ENCODE measurements at regions not wholly inside any gene's neighbourhood (a gene's known extent, or its start where the extent isn't known, plus 50 kb on each side); places are given as distances from the start of the nearest gene placed in this dataset.

DNA sequence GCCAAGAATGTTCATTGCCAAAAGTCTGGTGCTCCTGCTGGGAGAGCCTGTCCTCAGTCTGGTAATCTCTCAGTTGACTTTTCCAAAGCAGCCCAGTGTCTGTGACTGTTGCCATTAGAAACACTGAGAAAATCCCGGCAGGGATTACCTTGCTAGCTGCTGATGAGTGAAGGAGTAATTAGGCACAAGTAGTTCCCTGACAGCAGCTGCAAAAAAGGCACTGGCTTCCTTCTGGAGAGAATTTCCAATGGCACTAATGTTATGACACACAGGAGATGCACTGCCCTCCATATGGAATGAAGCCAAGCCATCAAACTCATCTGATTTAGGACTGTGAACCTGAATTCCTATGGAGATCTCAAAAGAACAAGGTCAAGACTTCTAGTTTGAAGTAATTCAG, 1321.2 kb upstream of the SEL1L start:
- H3K9ac ChIP-seq (ENCODE audit: low read length), result no peak overlapping the region
- no peak overlapping the region for H2AFZ ChIP-seq (ENCODE audit: low read length)
- no peak overlapping the region for H3K4me2 ChIP-seq (ENCODE audit: low read depth, low read length, poor library complexity, severe bottlenecking)
- H3K27me3 ChIP-seq (ENCODE audit: low read length), result no peaks in the 10 kb centered on the region
- no peaks in the 10 kb centered on the region for H3K36me3 ChIP-seq (ENCODE audit: insufficient read depth, low read length)
- H3K79me2 ChIP-seq (ENCODE audit: low read length), result no peaks in the 10 kb centered on the region
- no peak overlapping the region for H3K4me3 ChIP-seq (ENCODE audit: low read length)
- no peaks in the 10 kb centered on the region for H3K9me2 ChIP-seq (replicated peaks; ENCODE audit: insufficient read depth, low read length)
- H4K20me1 ChIP-seq (ENCODE audit: insufficient read depth, low read depth, low read length), result no peaks in the 10 kb centered on the region
- H3K9me3 ChIP-seq (ENCODE audit: low read length), result no peaks in the 10 kb centered on the region
- no peaks in the 10 kb centered on the region for H3K4me1 ChIP-seq (ENCODE audit: low read length)
- no peak overlapping the region for H3K27ac ChIP-seq (ENCODE audit: low read length)
- no peak for DNase-seq

DNA sequence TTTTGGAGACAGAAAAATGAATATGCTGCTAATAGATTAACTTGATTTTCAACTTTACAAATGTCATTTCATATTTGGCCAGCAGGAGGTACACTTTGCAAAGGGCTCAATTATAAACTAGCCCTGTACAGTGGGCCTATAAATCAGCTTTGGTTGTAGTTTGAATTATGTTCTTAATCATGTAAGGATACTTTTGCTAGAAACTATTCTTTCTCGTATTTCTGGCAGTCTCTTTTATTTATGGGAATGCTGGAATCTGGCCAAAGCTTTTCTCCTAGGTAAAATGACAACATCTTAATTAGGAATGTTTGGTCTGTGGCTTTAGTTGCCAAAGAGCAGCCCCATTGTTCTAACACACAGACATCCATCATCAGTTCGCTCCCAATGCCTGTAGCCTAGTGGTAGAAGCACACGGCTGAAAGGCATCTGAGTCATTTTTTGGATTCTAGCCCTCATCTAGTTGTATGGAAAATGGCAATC, 1322.3 kb upstream of the SEL1L start:
- no peaks in the 10 kb centered on the region for H3K9me3 ChIP-seq (ENCODE audit: low read length)
- H3K4me1 ChIP-seq (ENCODE audit: low read length), result no peaks in the 10 kb centered on the region
- no peak overlapping the region for H3K4me3 ChIP-seq (ENCODE audit: low read length)
- no peak overlapping the region for H3K4me2 ChIP-seq (ENCODE audit: low read depth, low read length, poor library complexity, severe bottlenecking)
- no peak overlapping the region for H3K27ac ChIP-seq (ENCODE audit: low read length)
- no peaks in the 10 kb centered on the region for H3K36me3 ChIP-seq (ENCODE audit: insufficient read depth, low read length)
- peak; percentile 84 for DNase-seq
- H3K9ac ChIP-seq (ENCODE audit: low read length), result no peak overlapping the region
- H2AFZ ChIP-seq (ENCODE audit: low read length), result no peak overlapping the region
- no peaks in the 10 kb centered on the region for H3K27me3 ChIP-seq (ENCODE audit: low read length)
- no peaks in the 10 kb centered on the region for H3K9me2 ChIP-seq (replicated peaks; ENCODE audit: insufficient read depth, low read length)
- H4K20me1 ChIP-seq (ENCODE audit: insufficient read depth, low read depth, low read length), result no peaks in the 10 kb centered on the region
- no peaks in the 10 kb centered on the region for H3K79me2 ChIP-seq (ENCODE audit: low read length)

DNA sequence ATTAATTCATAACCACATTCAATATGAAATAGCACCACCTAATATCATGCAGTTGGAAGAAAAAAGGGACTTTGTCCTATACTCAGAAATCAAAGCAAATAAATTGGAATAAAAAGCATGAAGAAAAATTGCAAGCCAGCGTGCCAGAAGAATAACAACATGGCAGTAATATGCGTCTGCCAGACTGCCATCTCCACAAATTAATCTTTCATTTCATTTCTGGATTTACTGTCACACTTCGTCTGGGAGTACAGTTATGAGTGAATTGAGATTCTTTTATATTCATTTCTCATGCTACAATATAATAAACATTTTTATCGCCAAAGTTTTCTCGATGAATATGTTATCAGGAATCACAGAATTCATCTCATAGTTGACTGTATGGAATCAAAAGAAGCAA, 1327.7 kb upstream of the SEL1L start:
- Histone ChIP-seq H3K27ac (ENCODE audit: low read length) (no peak overlapping the region), H2AFZ (ENCODE audit: low read length) (no peak overlapping the region), H3K27me3 (ENCODE audit: low read length) (no peaks in the 10 kb centered on the region), H3K9ac (ENCODE audit: low read length) (no peak overlapping the region), H3K79me2 (ENCODE audit: low read length) (no peaks in the 10 kb centered on the region), H3K9me3 (ENCODE audit: low read length) (no peaks in the 10 kb centered on the region), H3K4me1 (ENCODE audit: low read length) (no peaks in the 10 kb centered on the region), H3K9me2 (replicated peaks; ENCODE audit: insufficient read depth, low read length) (no peaks in the 10 kb centered on the region), H4K20me1 (ENCODE audit: insufficient read depth, low read depth, low read length) (no peaks in the 10 kb centered on the region), H3K36me3 (ENCODE audit: insufficient read depth, low read length) (no peaks in the 10 kb centered on the region), H3K4me3 (ENCODE audit: low read length) (no peak overlapping the region), H3K4me2 (ENCODE audit: low read depth, low read length, poor library complexity, severe bottlenecking) (no peak overlapping the region)
- no peak for DNase-seq

DNA sequence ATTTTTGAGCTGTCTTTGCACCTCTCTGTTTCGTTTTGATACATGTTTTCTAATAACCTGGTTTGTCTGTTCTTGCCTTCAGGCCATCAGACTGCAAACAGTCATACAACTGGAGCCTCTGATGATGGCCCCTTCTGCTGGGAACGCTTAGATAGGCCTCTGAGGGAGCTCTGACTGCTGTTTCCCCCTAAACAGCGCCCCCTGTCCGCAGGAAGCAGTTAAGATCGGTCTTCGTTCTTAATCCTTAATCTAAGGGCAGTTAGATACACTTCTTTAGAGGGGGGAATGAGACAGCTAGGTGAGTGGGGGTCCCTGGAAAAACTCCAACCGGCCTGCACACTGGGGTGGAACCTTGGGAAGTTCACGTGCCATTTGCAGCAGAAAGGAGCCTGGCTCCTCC, 1338.8 kb upstream of the SEL1L start:
- Histone ChIP-seq H3K36me3 (ENCODE audit: insufficient read depth, low read length) (no peaks in the 10 kb centered on the region), H2AFZ (ENCODE audit: low read length) (no peak overlapping the region), H4K20me1 (ENCODE audit: insufficient read depth, low read depth, low read length) (no peaks in the 10 kb centered on the region), H3K79me2 (ENCODE audit: low read length) (no peaks in the 10 kb centered on the region), H3K9ac (ENCODE audit: low read length) (no peak overlapping the region), H3K4me1 (ENCODE audit: low read length) (no peaks in the 10 kb centered on the region), H3K4me3 (ENCODE audit: low read length) (no peak overlapping the region), H3K9me2 (replicated peaks; ENCODE audit: insufficient read depth, low read length) (no peaks in the 10 kb centered on the region; the same call in 1 of the 2 replicates), H3K27ac (ENCODE audit: low read length) (no peak overlapping the region), H3K9me3 (ENCODE audit: low read length) (peaks cover 5% of the 10 kb centered on the region; the same call in 1 of the 2 replicates), H3K27me3 (ENCODE audit: low read length) (no peaks in the 10 kb centered on the region), H3K4me2 (ENCODE audit: low read depth, low read length, poor library complexity, severe bottlenecking) (no peak overlapping the region)
- DNase-seq, result peak; percentile 82

DNA sequence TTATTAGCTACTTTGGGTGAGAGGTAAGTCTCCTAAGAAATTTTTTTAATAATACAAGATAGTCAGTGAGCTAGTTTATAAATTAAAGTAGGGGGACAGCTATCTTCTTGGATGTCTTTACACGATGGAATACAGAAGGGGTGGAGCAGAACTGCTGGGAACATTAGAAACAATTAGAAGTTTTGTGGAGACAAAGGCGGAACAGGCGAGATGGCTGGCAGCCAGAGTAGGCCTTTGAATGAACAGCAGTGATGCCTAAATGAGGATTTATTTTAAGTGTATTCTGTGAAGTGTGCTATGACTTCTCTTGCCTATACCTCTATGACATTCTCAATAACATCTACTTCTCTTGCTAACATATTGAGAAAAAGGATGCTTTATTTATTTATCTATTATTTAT, 1345.3 kb upstream of the SEL1L start:
- no peak overlapping the region for H3K4me2 ChIP-seq (ENCODE audit: low read depth, low read length, poor library complexity, severe bottlenecking)
- no peaks in the 10 kb centered on the region for H3K79me2 ChIP-seq (ENCODE audit: low read length)
- H3K36me3 ChIP-seq (ENCODE audit: insufficient read depth, low read length), result no peaks in the 10 kb centered on the region
- H3K27me3 ChIP-seq (ENCODE audit: low read length), result no peaks in the 10 kb centered on the region
- H3K4me3 ChIP-seq (ENCODE audit: low read length), result no peak overlapping the region
- no peak overlapping the region for H3K9ac ChIP-seq (ENCODE audit: low read length)
- H2AFZ ChIP-seq (ENCODE audit: low read length), result no peak overlapping the region
- H3K4me1 ChIP-seq (ENCODE audit: low read length), result no peaks in the 10 kb centered on the region
- DNase-seq, result no peak
- H4K20me1 ChIP-seq (ENCODE audit: insufficient read depth, low read depth, low read length), result no peaks in the 10 kb centered on the region
- no peak overlapping the region for H3K27ac ChIP-seq (ENCODE audit: low read length)
- H3K9me3 ChIP-seq (ENCODE audit: low read length), result peaks cover 11% of the 10 kb centered on the region
- H3K9me2 ChIP-seq (replicated peaks; ENCODE audit: insufficient read depth, low read length), result no peaks in the 10 kb centered on the region

DNA sequence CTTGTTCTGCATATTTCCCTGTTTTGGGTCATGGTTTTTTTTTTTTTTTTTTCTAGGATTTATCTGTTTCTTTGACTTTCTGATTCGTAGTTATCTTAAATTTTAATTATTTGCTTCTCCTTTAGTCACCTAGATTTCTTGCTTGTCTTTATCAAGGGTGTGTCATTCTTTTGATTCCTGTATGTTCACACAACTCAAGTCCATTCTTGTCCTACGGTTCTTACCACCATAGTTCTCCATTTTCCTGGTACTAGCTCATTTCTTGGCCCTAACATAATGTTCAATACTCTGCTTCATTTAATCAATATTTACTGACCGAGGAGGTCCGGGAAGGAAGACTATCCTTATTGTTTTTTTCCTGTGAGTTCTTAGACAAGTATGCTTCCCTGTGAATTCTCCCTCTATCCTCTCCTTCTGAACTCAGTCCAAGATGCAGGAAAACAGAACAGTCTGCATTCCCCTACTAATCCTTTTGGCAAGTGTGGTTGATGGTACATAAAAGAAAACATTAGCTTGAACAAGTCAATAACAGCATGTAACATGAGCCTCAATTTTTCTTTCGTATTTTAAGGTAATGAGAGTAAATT, 1346.4 kb upstream of the SEL1L start:
- no peak overlapping the region for H3K9ac ChIP-seq (ENCODE audit: low read length)
- H3K9me2 ChIP-seq (replicated peaks; ENCODE audit: insufficient read depth, low read length), result no peaks in the 10 kb centered on the region
- H3K36me3 ChIP-seq (ENCODE audit: insufficient read depth, low read length), result no peaks in the 10 kb centered on the region
- H4K20me1 ChIP-seq (ENCODE audit: insufficient read depth, low read depth, low read length), result no peaks in the 10 kb centered on the region
- no peaks in the 10 kb centered on the region for H3K27me3 ChIP-seq (ENCODE audit: low read length)
- DNase-seq, result no peak
- H3K27ac ChIP-seq (ENCODE audit: low read length), result no peak overlapping the region
- peaks cover 11% of the 10 kb centered on the region for H3K9me3 ChIP-seq (ENCODE audit: low read length)
- H3K4me1 ChIP-seq (ENCODE audit: low read length), result no peaks in the 10 kb centered on the region
- no peaks in the 10 kb centered on the region for H3K79me2 ChIP-seq (ENCODE audit: low read length)
- H3K4me3 ChIP-seq (ENCODE audit: low read length), result no peak overlapping the region
- H3K4me2 ChIP-seq (ENCODE audit: low read depth, low read length, poor library complexity, severe bottlenecking), result no peak overlapping the region
- H2AFZ ChIP-seq (ENCODE audit: low read length), result no peak overlapping the region

DNA sequence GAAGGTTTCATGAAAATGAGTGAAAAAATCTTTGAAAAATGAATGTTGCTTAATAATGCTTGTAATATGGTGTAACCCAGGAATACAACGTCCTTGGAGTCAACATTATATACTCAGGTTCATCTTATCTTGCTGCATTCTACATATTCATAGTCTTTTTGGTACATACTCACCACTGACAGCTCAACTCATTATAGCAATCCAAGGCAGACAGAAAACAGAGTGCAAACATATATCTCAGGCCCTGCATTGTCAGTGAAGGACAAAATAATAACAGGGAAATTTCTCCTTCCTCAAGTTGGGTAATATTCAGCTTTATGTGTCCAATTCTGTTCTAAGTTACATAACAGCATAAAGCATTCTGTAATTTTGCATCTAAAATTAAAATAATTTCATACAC, 1353.0 kb upstream of the SEL1L start:
- peaks cover 5% of the 10 kb centered on the region for H3K9me3 ChIP-seq (ENCODE audit: low read length)
- no peaks in the 10 kb centered on the region for H3K36me3 ChIP-seq (ENCODE audit: insufficient read depth, low read length)
- H3K27me3 ChIP-seq (ENCODE audit: low read length), result no peaks in the 10 kb centered on the region
- H3K9me2 ChIP-seq (replicated peaks; ENCODE audit: insufficient read depth, low read length), result no peaks in the 10 kb centered on the region
- no peak for DNase-seq
- H3K4me1 ChIP-seq (ENCODE audit: low read length), result no peaks in the 10 kb centered on the region
- no peak overlapping the region for H3K4me2 ChIP-seq (ENCODE audit: low read depth, low read length, poor library complexity, severe bottlenecking)
- no peak overlapping the region for H2AFZ ChIP-seq (ENCODE audit: low read length)
- no peak overlapping the region for H3K9ac ChIP-seq (ENCODE audit: low read length)
- no peak overlapping the region for H3K4me3 ChIP-seq (ENCODE audit: low read length)
- no peak overlapping the region for H3K27ac ChIP-seq (ENCODE audit: low read length)
- no peaks in the 10 kb centered on the region for H3K79me2 ChIP-seq (ENCODE audit: low read length)
- H4K20me1 ChIP-seq (ENCODE audit: insufficient read depth, low read depth, low read length), result no peaks in the 10 kb centered on the region

DNA sequence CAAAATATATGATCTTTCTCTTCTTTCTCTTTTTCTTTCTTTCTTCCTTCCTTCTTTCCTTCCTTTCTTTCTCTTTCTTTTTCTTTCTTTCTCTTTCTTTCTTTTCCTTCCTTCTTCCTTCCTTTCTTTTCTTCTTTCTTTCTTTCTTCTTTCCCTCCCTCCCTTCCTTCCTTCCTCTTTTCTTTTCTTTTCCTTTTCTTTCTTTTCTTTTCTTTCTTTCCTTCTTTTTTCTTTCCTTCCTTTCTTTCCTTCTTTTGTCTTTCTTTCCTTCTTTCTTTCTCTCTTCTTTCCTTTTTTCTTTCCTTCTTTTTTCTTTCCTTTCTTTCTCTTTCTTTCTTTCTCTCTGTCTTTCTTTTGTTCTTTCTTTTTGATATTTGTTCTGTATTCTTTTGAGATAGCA, 1356.0 kb upstream of the SEL1L start:
- H3K4me3 ChIP-seq (ENCODE audit: low read length), result no peak overlapping the region
- H3K4me2 ChIP-seq (ENCODE audit: low read depth, low read length, poor library complexity, severe bottlenecking), result no peak overlapping the region
- H3K4me1 ChIP-seq (ENCODE audit: low read length), result no peaks in the 10 kb centered on the region
- H3K36me3 ChIP-seq (ENCODE audit: insufficient read depth, low read length), result no peaks in the 10 kb centered on the region
- H3K27ac ChIP-seq (ENCODE audit: low read length), result no peak overlapping the region
- H3K9ac ChIP-seq (ENCODE audit: low read length), result no peak overlapping the region
- no peaks in the 10 kb centered on the region for H3K79me2 ChIP-seq (ENCODE audit: low read length)
- H4K20me1 ChIP-seq (ENCODE audit: insufficient read depth, low read depth, low read length), result no peaks in the 10 kb centered on the region
- H3K9me2 ChIP-seq (replicated peaks; ENCODE audit: insufficient read depth, low read length), result no peaks in the 10 kb centered on the region
- no peak overlapping the region for H2AFZ ChIP-seq (ENCODE audit: low read length)
- H3K27me3 ChIP-seq (ENCODE audit: low read length), result no peaks in the 10 kb centered on the region
- DNase-seq, result no peak
- H3K9me3 ChIP-seq (ENCODE audit: low read length), result no peaks in the 10 kb centered on the region

DNA sequence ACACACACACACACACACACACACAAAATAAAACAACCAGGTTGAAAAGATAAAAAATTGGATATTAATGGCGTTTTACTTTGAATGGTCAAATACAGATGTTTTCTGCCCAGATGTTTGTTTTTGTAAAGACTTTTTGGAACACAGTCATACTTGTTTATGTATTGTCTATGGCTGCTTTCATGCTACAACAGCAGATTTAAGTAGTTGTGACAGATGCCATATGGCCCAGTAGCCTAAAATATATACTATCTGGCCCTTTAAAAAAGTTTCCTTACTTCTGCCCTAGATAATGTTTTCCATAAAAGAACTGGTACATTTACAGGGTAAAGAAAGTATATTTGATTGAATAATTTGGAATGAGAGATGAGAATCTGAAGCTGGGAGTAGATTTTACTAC, 1362.8 kb upstream of the SEL1L start:
- H3K9me3 ChIP-seq (ENCODE audit: low read length), result no peaks in the 10 kb centered on the region
- no peaks in the 10 kb centered on the region for H3K9me2 ChIP-seq (replicated peaks; ENCODE audit: insufficient read depth, low read length)
- no peaks in the 10 kb centered on the region for H3K79me2 ChIP-seq (ENCODE audit: low read length)
- H4K20me1 ChIP-seq (ENCODE audit: insufficient read depth, low read depth, low read length), result no peaks in the 10 kb centered on the region
- no peak for DNase-seq
- H3K27me3 ChIP-seq (ENCODE audit: low read length), result no peaks in the 10 kb centered on the region
- H3K4me1 ChIP-seq (ENCODE audit: low read length), result no peaks in the 10 kb centered on the region
- H3K9ac ChIP-seq (ENCODE audit: low read length), result no peak overlapping the region
- no peak overlapping the region for H2AFZ ChIP-seq (ENCODE audit: low read length)
- H3K36me3 ChIP-seq (ENCODE audit: insufficient read depth, low read length), result no peaks in the 10 kb centered on the region
- no peak overlapping the region for H3K4me3 ChIP-seq (ENCODE audit: low read length)
- H3K27ac ChIP-seq (ENCODE audit: low read length), result no peak overlapping the region
- H3K4me2 ChIP-seq (ENCODE audit: low read depth, low read length, poor library complexity, severe bottlenecking), result no peak overlapping the region
